ENCODE measurements at regions not wholly inside any gene's neighbourhood (a gene's known extent, or its start where the extent isn't known, plus 50 kb on each side); places are given as distances from the start of the nearest gene placed in this dataset.

GRCh38 chr10:29141761-29142160 lies 147.1 kb upstream of the LYZL1 start:
- TF ChIP-seq EZH2phosphoT487 (IDR thresholded peaks at IDR 0.05) (no peak), EZH2 (IDR thresholded peaks at IDR 0.05) (no peak), CTCF (IDR thresholded peaks at IDR 0.05) (no peak)
- Histone ChIP-seq H3K79me2 (ENCODE audit: low read depth) (no peaks in the 10 kb centered on the region), H3F3A (ENCODE audit: low read depth) (peaks cover 3% of the 10 kb centered on the region), H3K27ac (no peak overlapping the region), H4K20me1 (ENCODE audit: low read depth) (no peaks in the 10 kb centered on the region), H3K36me3 (no peaks in the 10 kb centered on the region), H3K9me3 (ENCODE audit: low read depth) (no peaks in the 10 kb centered on the region), H3K4me2 (no peak overlapping the region), H3K9ac (no peak overlapping the region), H3K4me3 (no peak overlapping the region), H3K27me3 (no peaks in the 10 kb centered on the region), H3K4me1 (peaks cover 16% of the 10 kb centered on the region), H2AFZ (replicated peaks) (no peak overlapping the region)
- Mint-ChIP-seq H3K9me3 (peaks cover 3% of the 10 kb centered on the region), H3K4me1 (no peaks in the 10 kb centered on the region), H3K36me3 (no peaks in the 10 kb centered on the region), H3K27me3 (ENCODE audit: insufficient read depth, low read depth) (peaks cover 10% of the 10 kb centered on the region), H3K27ac (no peak overlapping the region), H3K4me3 (no peak overlapping the region)
- no peak for DNase-seq (ENCODE audit: low spot score)

- peaks cover 3% of the 10 kb centered on the region for H3F3A ChIP-seq (ENCODE audit: low read depth)
- peaks cover 16% of the 10 kb centered on the region for H3K4me1 ChIP-seq
- peaks cover 3% of the 10 kb centered on the region for H3K9me3 Mint-ChIP-seq
- H3K27ac Mint-ChIP-seq = no peak overlapping the region
- H3K9ac ChIP-seq = no peak overlapping the region
- H3K27ac ChIP-seq = no peak overlapping the region
- no peaks in the 10 kb centered on the region for H3K4me1 Mint-ChIP-seq
- H3K79me2 ChIP-seq (ENCODE audit: low read depth) = no peaks in the 10 kb centered on the region
- peaks cover 10% of the 10 kb centered on the region for H3K27me3 Mint-ChIP-seq (ENCODE audit: insufficient read depth, low read depth)
- H2AFZ ChIP-seq (replicated peaks) = peak overlapping the region; percentile 87
- peak overlapping the region; percentile 19 for H3K4me3 ChIP-seq
- H3K36me3 Mint-ChIP-seq = no peaks in the 10 kb centered on the region
- H3K27me3 ChIP-seq = no peaks in the 10 kb centered on the region
- H3K4me2 ChIP-seq = peak overlapping the region; percentile 58
- no peaks in the 10 kb centered on the region for H4K20me1 ChIP-seq (ENCODE audit: low read depth)
- no peak overlapping the region for H3K4me3 Mint-ChIP-seq
- no peaks in the 10 kb centered on the region for H3K9me3 ChIP-seq (ENCODE audit: low read depth)
- peak; percentile 55 for DNase-seq (ENCODE audit: low spot score)
- TF ChIP-seq EZH2phosphoT487 (IDR thresholded peaks at IDR 0.05) (no peak), EZH2 (IDR thresholded peaks at IDR 0.05) (no peak), CTCF (IDR thresholded peaks at IDR 0.05) (peak; percentile 41)
- no peaks in the 10 kb centered on the region for H3K36me3 ChIP-seq
These were observed 146.2 kb upstream of the LYZL1 start for GRCh38 chr10:29142516-29143314.

- Histone ChIP-seq H4K20me1 (ENCODE audit: low read depth) (no peaks in the 10 kb centered on the region), H3K4me1 (peaks cover 16% of the 10 kb centered on the region), H3K4me3 (no peak overlapping the region), H3K79me2 (ENCODE audit: low read depth) (no peaks in the 10 kb centered on the region), H3K4me2 (no peak overlapping the region), H3F3A (ENCODE audit: low read depth) (peaks cover 3% of the 10 kb centered on the region), H3K36me3 (no peaks in the 10 kb centered on the region), H2AFZ (replicated peaks) (no peak overlapping the region), H3K27me3 (no peaks in the 10 kb centered on the region), H3K9ac (no peak overlapping the region), H3K27ac (no peak overlapping the region), H3K9me3 (ENCODE audit: low read depth) (no peaks in the 10 kb centered on the region)
- no peak overlapping the region for H3K27ac Mint-ChIP-seq
- peaks cover 12% of the 10 kb centered on the region for H3K27me3 Mint-ChIP-seq (ENCODE audit: insufficient read depth, low read depth)
- H3K36me3 Mint-ChIP-seq = no peaks in the 10 kb centered on the region
- no peak for TF ChIP-seq CTCF (IDR thresholded peaks at IDR 0.05)
- no peak for TF ChIP-seq EZH2 (IDR thresholded peaks at IDR 0.05)
- no peak for TF ChIP-seq EZH2phosphoT487 (IDR thresholded peaks at IDR 0.05)
- peaks cover 3% of the 10 kb centered on the region for H3K9me3 Mint-ChIP-seq
- no peak overlapping the region for H3K4me3 Mint-ChIP-seq
- no peak for DNase-seq (ENCODE audit: low spot score)
- H3K4me1 Mint-ChIP-seq = no peaks in the 10 kb centered on the region
These were observed 144.7 kb upstream of the LYZL1 start for GRCh38 chr10:29144126-29144525.

All from neural progenitor cell (in vitro differentiated cells).